NCI-H1417 (cell line): ENCODE measurements at regions not wholly inside any gene's neighbourhood (a gene's known extent, or its start where the extent isn't known, plus 50 kb on each side); places are given as distances from the start of the nearest gene placed in this dataset.

Experiments
- DNase-seq, 3 experiments: peaks; one replicate each; lab custom pipeline; 2025; lab: John Stamatoyannopoulos, UW

DNA sequence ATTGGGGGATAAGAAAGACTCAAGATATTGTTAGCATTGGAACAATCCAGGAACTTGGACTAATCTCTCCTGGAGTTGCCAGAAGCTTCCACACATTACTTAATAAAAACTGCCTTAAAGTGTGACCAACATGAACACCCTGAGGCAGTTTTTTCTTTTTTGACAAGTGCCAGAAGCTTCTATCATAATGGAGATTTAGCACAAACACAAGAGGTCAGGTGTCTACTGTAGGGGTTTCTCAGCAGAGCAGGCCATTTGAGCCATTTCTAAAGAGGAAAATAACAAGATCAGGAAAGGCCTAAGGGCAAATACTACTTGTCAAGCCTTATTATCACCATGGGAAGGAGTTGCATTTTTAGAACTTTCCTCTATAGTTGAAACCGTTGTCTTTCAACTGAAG lies 361.5 kb downstream of the EPM2A start:
- DNase-seq, result peak in 1 of 3 experiments; percentile 37

DNA sequence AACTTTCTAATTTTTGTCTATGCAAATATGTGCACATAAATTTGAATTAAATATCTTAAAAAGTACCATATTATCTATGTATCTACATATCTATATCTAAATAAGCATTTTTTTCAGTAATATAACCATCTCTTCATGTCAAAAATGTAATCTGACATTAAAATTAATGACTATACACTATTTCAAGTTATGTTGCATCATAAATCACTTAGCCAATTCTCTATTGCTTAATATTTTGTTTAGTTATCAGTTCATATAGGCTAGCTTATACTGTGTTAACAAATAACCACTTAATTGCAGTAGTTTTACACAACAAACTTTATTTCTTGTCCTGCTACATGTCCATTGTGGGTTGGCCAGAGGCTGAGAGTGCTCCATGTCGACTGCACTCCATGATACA lies 360.8 kb downstream of the EPM2A start:
- no peak for DNase-seq

DNA sequence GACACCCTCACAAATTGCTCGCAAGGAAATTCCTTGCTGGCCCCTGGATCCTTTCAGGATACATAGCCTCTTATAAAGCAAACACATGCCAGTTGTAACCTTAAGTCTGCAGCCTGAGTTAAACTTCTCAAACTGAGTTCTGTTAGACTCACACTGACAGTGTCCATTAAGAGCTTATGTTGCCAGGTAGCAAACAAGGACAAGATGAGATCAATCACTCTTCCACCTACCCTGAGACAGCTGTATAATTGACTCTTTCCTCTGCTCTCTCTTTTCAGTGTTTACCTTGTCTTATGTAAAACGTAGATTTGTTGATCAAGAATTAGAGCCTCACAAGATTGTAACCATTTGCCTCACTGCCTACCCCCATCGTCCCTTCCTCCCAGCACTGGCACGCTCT lies 359.8 kb downstream of the EPM2A start:
- DNase-seq, result peak in 2 of 3 experiments; percentile 38 to 82

DNA sequence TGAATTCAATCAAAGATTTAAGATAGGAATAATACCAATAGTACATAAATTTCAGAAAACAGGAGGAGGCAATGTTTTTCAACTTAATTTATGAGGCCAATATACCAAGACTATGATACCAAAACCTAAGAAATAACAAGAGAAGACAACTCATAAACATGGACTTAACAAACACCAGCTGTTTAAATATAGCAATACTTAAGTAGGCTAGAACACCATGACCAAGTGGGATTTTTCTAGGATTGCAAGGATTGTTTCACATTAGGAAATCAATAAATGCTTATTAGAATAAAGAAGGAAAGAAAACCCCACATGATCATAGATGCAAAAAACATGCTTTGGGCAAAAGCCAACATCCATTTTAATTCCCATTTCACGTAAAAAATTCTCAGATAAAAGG lies 355.1 kb downstream of the EPM2A start:
- no peak for DNase-seq

DNA sequence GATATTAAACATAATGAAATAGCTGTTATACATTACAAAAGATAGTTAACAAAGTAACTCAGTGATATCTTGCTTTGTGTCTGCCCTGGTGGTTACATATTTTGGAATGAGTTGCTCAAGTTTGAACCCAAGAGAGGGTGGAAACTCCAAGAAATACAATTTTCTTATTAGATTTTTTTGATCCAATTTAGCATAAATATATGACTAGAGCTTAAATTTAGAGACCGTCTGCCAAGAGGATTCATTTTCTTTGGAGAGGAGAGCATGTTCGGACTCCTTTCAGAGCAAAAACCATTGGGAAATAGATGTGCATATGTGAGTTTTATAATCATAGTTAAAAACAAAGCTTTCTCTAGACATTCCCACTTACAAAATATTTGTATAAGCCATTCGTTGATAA lies 353.4 kb downstream of the EPM2A start:
- DNase-seq, result no peak

DNA sequence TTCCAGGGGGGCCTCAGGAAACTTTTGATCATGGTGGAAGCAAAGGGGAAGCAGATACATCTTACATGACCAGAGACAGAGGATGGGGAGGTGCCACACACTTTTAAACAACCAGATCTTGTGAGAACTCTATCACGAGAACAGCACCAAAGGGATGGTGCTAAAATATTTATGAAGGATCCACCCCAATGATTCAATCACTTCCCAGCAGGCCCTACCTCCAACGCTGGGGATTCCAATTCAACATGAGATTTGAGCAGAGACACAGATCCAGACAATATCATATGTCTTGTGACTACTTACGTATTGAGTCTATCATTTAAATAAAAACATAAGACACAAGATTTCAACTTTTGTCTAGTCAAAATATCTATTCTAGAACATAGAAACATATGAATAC lies 351.9 kb downstream of the EPM2A start:
- DNase-seq, result no peak

DNA sequence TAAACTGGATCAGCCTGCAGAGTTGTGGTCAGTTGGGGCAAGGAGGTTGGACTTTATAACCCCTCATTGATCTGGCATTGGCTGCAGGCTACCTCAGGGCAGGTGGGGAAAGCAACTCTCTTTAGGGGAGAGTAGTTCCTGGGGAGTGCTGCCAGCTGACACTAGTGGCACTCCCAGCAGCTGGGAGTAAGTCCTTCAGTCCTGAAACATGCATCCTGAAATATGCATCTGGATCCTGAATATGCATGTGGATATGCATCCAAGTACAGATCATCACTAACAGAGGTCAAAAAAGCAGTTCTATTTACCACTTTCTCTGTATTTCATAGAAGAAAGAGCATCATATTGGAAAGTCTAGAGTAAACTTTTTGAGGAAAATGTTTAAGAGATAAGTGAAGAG lies 350.8 kb downstream of the EPM2A start:
- no peak for DNase-seq

DNA sequence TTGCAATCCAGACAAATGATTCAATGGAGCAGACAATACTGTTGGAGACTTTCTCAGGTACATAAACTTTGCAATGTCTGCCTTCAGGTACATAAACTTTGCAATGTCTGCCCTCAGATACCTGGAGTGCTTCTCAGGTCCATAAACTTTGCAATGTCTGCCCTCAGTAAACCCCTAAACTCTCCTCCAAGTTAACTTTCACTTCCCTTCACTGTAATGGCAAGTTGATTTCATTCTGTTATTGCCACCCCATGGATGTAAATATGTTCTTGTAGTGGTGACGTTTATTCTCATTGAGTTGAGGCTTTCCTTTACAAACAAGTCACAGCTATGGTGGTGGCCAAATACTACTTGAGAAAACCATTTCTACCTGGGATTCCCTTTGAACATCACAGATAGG lies 338.8 kb downstream of the EPM2A start:
- no peak for DNase-seq

DNA sequence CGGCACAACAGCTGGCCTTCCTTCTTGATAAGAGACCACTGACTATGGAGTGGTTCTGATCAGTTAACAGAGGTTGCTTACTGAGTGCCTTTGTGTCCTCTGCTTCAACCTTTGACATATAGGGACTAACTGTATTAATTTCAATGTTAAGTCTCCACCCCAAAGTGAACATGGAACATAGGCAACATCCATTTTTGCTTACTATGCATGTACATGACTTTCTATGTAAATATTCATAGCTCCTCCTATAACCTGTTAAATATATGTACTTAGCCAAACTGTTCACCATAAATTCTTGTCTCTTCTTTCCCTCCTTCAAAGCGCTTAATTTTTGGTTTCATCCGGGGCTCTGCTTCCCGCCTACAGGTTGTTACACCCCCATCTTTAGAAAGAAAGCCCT lies 334.8 kb downstream of the EPM2A start:
- no peak for DNase-seq

DNA sequence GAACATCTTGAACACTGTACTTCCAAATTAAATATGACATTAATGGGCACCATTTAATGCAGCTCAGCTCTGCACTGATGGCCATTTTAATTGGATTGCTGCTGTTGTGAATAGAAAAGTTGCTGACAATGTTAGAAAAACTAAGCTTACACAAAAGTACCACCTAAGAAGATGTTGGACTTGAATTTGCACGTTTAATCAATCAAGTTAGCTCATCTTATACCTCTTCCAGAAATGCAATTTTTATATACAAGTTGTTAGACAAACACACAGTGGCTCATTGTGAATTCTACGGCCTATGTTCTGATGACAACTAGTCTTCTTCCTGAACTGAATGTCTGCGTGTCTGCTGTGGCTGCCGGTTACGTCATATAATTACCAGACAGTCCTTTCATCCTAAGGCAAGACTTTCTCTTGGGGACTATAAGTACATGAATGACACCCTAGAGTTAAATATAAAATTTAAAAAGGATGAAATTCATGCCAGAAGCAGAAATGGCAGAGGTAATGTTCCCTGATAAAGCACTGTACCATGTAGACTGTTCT lies 330.2 kb downstream of the EPM2A start:
- DNase-seq, result no peak

DNA sequence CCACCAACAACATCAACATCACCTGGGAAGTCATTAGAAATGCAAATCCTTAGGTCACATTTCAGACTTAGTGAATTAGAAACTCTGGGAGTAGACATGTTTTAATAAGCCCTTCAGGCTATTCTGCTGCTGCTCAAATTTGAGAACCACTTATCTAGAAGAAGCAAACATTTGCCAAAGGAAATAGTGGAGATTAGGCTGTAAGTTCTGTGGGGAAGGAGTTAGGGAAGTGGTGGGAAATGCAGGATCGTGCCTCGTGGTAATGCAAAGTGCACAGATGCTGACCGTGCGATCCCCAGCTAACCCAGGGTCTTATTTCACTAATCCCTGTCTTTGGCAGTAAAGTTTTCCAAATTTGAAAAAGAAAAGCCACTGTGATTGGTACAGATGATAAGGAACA lies 328.5 kb downstream of the EPM2A start:
- DNase-seq, result peak in 1 of 3 experiments; percentile 47

DNA sequence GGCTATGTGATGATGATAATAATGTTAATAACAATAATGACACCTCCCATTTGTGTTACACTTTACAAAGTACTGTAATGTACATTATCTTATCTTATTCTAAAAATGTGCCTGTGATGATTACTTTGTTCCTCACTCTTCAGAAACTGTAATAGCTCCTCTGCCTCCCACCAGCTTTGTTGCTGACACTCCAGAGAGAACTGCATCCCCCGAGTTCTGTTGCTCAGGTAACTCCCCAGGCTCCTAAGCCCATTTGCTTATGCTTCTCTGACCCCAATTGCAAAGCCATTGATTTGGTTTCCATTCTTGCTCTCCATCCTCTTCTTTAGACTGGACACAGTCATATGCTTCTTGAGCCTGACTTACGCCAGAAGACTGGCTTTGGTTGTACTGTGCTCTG lies 319.7 kb downstream of the EPM2A start:
- no peak for DNase-seq

DNA sequence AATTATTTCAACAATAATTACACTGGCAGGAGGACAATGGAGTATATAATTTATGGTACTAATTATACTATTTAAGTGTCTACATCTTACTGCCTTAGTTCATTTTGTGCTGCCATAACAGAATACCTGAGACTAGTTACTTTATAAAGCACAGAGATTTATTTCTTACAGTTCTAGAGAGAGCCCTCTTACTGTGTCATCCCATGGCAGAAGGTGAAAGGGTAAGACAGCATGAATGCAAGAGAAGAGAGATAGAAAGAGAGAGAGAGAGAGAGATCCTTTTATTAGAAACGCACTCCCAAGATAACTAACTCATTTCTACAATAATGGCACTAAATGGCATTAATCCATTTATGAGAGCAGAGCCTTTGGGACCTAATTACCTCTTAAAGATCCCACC lies 314.7 kb downstream of the EPM2A start:
- DNase-seq, result peak in 2 of 3 experiments; percentile 59 to 91

DNA sequence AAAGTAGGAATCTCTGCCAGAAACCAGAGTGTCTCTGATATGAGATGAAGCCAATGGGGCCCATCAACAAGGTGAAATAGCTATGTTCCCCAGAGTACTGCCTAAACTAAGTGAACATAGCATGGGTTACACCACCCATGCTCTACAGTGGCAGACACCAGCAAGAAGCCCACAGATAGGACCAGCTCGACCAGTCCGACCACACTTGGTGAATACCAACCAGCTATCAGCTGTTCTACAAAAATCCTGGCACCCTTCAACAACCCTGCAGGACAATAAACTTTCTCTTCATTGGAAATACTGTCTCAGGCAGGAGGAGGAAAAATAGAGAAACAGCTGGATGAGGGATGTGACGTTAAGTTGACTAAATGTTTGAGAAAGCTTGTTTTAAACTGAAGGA lies 311.4 kb downstream of the EPM2A start:
- DNase-seq, result no peak

DNA sequence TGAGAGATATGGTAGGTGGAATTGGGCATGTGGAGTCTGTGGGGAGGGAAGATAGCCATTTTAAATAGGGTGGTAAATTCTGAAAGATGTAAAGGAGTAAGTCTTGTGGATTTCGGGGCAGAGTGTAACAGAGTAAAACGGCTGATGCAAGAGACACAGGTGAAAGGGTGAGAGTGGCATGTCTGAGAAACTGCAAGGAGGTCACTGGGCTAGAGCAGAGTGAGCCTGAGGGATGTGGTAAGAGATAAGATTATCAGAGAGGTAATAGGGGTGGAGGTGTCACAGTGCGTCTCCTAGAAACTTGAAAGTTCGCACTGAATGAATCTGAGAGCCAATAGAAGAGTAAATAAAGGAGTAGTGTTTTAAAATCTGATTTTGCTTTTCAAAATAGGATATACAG lies 308.1 kb downstream of the EPM2A start:
- no peak for DNase-seq

DNA sequence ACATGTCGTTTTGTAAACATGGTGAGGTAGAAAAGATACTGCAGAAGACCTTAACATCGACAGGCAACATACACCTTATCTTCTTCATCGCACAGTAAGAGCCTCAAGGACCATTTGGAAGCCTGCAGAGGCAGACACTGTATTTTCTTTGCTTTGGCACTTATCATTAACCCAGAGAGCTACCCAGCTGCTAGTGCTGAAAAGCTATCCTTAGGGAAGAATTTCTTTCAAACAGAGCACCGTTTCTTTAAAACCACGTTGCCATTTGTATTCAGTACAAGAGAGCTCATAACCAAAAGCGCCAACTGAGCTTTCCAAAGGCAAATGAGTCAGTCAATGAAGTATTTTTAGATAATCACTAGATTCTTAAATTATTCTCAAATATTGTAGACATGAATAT lies 306.6 kb downstream of the EPM2A start:
- peak in 2 of 3 experiments; percentile 40 to 55 for DNase-seq

DNA sequence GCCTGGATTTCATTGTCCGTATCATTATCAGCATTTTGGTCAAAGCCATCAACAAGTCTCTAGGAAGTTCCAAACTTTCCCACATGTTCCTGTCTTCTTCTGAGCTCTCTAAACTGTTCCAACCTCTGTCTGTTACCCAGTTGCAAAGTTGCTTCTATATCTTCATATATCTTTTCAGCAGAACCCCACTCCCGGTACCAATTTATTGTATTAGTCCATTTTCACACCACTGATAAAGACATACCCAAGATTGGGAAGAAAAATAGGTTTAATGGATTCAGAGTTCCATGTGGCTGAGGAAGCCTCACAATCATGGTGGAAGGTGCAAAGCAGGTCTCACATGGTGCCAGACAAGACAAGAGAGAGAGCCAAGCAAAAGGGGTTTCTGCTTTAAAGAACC lies 293.2 kb downstream of the EPM2A start:
- DNase-seq, result no peak

DNA sequence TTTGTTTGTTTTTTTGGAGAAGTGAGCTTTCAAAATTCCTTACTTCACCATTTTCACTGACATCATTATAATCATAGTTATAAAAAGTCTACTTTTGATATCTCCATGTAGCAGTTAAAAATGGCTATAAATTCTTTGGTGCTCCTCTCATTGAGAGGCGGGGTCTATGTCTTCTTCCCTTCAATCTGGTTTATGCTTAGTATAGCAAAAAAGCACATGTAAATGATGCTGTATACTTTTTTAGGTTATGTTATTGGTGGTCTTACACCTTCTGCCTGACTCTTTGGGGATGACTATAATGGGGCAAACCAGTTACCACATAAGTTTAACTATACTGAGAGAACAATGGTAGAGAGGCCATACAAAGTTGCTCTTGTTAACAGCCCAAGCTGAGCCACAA lies 289.6 kb downstream of the EPM2A start:
- no peak for DNase-seq

DNA sequence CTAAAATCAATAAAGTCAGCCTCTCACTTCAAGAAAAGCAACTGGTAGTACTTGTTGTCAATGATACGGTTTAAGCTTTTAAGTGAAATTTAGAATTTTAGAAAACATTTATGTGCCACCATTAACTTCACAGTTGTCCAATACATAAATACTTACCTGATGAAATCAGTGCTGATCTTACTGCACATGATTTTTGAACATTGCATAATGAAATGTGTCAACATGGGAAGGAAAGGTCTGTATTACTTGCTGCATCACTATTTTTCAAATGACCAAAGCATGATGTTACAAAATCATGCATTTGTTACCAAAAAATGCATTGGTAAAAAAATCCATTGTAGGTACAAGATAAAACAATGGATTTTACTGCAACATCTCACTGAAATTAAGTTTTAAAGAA lies 284.3 kb downstream of the EPM2A start:
- no peak for DNase-seq

DNA sequence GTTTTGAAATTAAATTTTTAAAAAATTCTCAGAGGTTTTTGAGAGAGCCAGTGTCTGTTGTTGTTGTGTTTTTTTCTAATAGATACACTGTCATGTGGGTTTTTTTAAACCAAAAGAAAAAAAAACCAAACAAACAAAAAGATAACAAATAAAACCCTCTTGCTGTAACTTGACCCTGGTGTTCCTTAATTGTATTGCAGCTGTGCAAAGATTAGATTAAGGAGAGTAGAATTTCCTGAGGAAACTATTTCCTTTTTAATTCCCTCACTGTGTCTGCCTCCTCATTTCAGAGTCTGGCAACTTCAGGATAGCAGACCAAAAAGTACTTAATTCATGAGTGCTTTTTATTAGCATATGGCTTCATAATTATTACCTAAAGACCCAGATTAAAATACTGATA lies 281.9 kb downstream of the EPM2A start:
- peak in 1 of 3 experiments; percentile 15 for DNase-seq

DNA sequence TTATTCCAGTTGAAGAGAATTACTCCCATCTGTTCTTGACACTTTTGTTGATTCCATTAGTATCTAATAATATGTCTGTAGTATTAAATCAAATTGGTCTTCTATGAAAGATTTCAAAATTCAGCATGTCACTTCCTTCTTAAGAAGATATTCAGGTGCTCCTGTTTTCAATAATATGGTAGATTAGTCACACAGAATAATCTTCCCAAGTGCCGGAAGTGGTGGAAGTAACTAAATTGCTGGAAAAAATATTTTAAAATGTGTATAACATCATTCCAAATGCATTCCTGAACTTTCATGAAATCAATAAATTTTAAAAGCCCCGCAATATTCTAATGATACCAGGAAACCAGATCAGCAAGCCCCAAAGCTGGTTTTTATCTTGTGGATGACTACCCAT lies 281.3 kb downstream of the EPM2A start:
- no peak for DNase-seq

DNA sequence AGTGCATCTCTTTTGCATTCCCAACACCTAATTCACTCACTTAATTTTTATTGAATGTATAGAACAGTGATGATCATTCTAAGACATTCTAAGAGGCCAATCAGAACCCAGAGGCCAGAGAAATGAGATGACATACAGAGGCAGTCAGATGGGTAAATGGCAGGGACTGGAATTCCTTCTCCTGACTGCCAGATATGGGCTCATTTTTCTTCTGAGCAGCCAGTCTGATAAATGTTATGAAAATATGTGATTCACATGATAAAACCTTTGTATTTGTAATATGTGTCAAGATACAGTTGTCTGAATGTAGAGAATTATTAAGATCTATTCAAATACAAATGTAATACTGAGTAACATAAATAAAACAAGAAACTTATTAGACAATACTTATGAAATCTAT lies 277.8 kb downstream of the EPM2A start:
- DNase-seq, result no peak

DNA sequence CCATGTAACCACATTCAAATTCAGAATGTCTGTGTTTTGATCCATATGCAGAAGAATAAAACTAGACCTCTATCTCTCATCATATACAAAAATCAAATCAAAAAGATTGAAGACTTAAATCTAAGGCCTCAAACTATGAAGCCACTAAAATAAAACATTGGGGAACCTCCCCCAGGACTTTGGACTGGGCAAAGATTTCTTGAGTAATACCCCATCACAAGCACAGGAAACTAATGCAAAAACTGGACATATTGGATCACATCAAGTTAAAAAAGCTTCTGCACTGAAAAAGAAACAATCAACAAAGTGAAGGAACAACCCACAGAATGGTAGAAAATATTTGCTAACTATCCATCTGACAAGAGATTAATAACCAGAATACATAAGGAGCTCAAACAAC lies 266.8 kb downstream of the EPM2A start:
- DNase-seq, result no peak

DNA sequence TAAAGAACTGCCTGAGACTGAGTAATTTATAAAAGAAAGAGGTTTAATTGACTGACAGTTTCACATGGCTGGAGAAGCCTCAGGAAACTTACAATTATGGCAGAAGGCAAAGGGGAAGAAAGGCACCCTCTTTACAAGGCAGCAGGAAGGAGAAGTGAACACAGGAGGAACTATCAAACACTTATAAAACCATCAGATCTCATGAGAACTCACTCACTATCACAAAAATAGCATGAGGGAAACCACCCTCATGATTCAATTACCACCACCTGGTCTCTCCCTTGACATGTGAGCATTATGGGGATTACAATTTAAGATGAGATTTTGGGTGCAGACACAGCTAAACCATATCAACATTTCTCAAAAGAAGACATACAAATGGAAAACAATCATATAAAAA lies 266.3 kb downstream of the EPM2A start:
- no peak for DNase-seq
